Endothelial cell (in vitro differentiated cells): ENCODE measurements at regions not wholly inside any gene's neighbourhood (a gene's known extent, or its start where the extent isn't known, plus 50 kb on each side); places are given as distances from the start of the nearest gene placed in this dataset.

Experiments
- DNase-seq: peaks from one replicate; pipeline ENCODE4 v3.0.0; 2021; ENCODE audit warnings: low spot score
- H3K27ac Mint-ChIP-seq: one replicate; pipeline ENCODE4 v1.8.0; 2021; ENCODE audit warnings: mixed read lengths, inconsistent platforms; ENCODE audit not compliant: unreplicated experiment
- H3K27me3 Mint-ChIP-seq: one replicate; pipeline ENCODE4 v1.8.0; 2021; ENCODE audit warnings: mild to moderate bottlenecking, moderate library complexity, mixed read lengths, inconsistent platforms; ENCODE audit not compliant: unreplicated experiment
- H3K36me3 Mint-ChIP-seq: one replicate; pipeline ENCODE4 v1.8.0; 2021; ENCODE audit warnings: mild to moderate bottlenecking, low read depth, mixed read lengths, inconsistent platforms; ENCODE audit not compliant: unreplicated experiment
- H3K4me1 Mint-ChIP-seq: one replicate; pipeline ENCODE4 v1.8.0; 2021; ENCODE audit warnings: mild to moderate bottlenecking, mixed read lengths, inconsistent platforms; ENCODE audit not compliant: unreplicated experiment
- H3K4me3 Mint-ChIP-seq: one replicate; pipeline ENCODE4 v1.8.0; 2021; ENCODE audit warnings: mild to moderate bottlenecking, mixed read lengths, inconsistent platforms; ENCODE audit not compliant: unreplicated experiment
- H3K9me3 Mint-ChIP-seq: one replicate; pipeline ENCODE4 v1.8.0; 2021; ENCODE audit warnings: mixed read lengths, inconsistent platforms; ENCODE audit not compliant: unreplicated experiment
- TF ChIP-seq, protein P1 (sequence below): fragments of 200-600 bp; sonication (generic); IDR thresholded peaks from one replicate; pipeline ENCODE4 v1.5.0; 2021; ENCODE audit warnings: antibody characterized with exemption; ENCODE audit not compliant: unreplicated experiment

DNA sequence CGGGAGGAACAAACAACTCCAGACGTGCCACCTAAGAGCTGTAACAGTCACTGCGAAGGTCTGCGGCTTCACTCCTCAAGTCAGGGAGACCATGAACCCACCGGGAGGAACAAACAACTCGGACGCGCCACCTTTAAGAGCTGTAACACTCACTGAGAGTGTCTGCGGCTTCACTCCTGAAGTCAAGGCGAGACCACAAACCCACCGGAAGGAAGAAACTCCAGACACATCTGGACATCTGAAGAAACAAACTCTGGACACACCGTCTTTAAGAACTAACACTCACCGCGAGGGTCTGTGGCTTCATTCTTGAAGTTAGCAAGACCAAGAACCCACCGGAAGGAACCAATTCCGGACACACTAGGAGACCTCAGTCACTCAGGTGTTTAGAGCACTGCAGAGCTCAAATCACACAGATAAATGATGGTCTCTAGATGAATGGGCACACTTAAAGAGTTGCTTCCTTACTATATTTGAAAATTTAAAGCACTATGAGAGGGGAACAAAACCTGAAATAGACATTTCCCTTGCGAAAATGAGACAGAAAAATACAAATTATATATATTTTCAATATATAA, 587.7 kb upstream of the ADGRL4 start:
- no peaks in the 10 kb centered on the region for H3K36me3 Mint-ChIP-seq
- no peaks in the 10 kb centered on the region for H3K27me3 Mint-ChIP-seq
- H3K9me3 Mint-ChIP-seq = no peaks in the 10 kb centered on the region
- no peaks in the 10 kb centered on the region for H3K4me1 Mint-ChIP-seq
- no peak for DNase-seq
- TF ChIP-seq, protein P1, sequence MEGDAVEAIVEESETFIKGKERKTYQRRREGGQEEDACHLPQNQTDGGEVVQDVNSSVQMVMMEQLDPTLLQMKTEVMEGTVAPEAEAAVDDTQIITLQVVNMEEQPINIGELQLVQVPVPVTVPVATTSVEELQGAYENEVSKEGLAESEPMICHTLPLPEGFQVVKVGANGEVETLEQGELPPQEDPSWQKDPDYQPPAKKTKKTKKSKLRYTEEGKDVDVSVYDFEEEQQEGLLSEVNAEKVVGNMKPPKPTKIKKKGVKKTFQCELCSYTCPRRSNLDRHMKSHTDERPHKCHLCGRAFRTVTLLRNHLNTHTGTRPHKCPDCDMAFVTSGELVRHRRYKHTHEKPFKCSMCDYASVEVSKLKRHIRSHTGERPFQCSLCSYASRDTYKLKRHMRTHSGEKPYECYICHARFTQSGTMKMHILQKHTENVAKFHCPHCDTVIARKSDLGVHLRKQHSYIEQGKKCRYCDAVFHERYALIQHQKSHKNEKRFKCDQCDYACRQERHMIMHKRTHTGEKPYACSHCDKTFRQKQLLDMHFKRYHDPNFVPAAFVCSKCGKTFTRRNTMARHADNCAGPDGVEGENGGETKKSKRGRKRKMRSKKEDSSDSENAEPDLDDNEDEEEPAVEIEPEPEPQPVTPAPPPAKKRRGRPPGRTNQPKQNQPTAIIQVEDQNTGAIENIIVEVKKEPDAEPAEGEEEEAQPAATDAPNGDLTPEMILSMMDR = no peak
- H3K27ac Mint-ChIP-seq = no peak overlapping the region
- no peak overlapping the region for H3K4me3 Mint-ChIP-seq

GRCh38 chr1:79592707-79593106, 586.2 kb upstream of the ADGRL4 start:
- no peaks in the 10 kb centered on the region for H3K4me1 Mint-ChIP-seq
- no peak for DNase-seq

DNA sequence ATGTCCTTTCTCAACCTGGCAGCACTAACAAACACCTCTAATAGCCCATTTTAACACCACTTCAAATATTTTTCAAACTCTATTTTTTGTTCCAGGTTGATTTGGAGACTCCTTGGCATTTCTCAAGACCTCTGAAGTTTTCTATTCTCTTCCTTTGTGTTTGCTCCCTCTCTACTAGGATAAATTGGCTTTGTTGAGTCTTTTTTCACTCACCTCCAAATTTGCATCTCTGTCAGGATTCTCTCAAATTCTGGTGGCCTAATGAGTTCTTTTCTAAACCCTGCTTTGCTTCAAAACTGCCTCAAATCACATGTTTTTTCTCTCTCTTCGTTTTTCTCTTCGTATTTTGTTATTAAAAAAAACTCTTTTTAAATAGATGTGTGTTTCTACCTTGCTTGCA, 582.2 kb upstream of the ADGRL4 start:
- no peaks in the 10 kb centered on the region for H3K9me3 Mint-ChIP-seq
- H3K27me3 Mint-ChIP-seq = no peaks in the 10 kb centered on the region
- DNase-seq = no peak
- H3K36me3 Mint-ChIP-seq = no peaks in the 10 kb centered on the region
- TF ChIP-seq, protein P1 = no peak
- no peaks in the 10 kb centered on the region for H3K4me1 Mint-ChIP-seq
- no peak overlapping the region for H3K4me3 Mint-ChIP-seq
- no peak overlapping the region for H3K27ac Mint-ChIP-seq

More at GRCh38 chr1:79592707-79593106, 586.2 kb upstream of the ADGRL4 start:
- Mint-ChIP-seq H3K9me3 (no peaks in the 10 kb centered on the region), H3K27ac (no peak overlapping the region), H3K27me3 (no peaks in the 10 kb centered on the region), H3K4me3 (no peak overlapping the region), H3K36me3 (no peaks in the 10 kb centered on the region)
- TF ChIP-seq, protein P1 = no peak

- Mint-ChIP-seq H3K4me1 (no peaks in the 10 kb centered on the region), H3K27ac (no peak overlapping the region), H3K4me3 (no peak overlapping the region), H3K9me3 (no peaks in the 10 kb centered on the region), H3K36me3 (no peaks in the 10 kb centered on the region), H3K27me3 (no peaks in the 10 kb centered on the region)
- TF ChIP-seq, protein P1 = no peak
- DNase-seq = no peak
Observed at GRCh38 chr1:79587229-79587628, 580.7 kb upstream of the ADGRL4 start.

DNA sequence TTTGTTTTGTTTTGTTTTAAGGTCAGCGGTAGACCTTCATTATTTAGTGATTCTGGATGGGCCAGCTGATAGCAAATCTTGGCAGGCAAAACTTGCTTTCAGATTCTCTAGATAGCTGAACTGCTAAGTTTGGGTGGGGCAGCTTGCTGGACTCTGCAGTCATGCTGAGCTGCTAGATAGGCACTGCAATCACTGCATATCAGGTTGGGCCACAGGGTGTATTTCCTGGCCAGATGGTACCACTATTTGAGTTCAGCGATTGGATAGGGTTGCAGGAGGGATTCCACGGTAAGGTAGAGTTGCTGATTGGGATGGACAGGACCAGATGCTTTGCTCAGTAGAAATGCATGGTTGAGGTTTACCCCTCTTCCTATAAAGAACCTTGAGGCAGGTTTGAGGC, 579.3 kb upstream of the ADGRL4 start:
- TF ChIP-seq, protein P1 = no peak
- Mint-ChIP-seq H3K27ac (no peak overlapping the region), H3K4me1 (no peaks in the 10 kb centered on the region), H3K4me3 (no peak overlapping the region), H3K27me3 (no peaks in the 10 kb centered on the region), H3K36me3 (no peaks in the 10 kb centered on the region), H3K9me3 (no peaks in the 10 kb centered on the region)
- DNase-seq = no peak
